KOPT-K1 (cell line): ENCODE measurements at regions not wholly inside any gene's neighbourhood (a gene's known extent, or its start where the extent isn't known, plus 50 kb on each side); places are given as distances from the start of the nearest gene placed in this dataset.
"Not testable (repeated sequence)": the region's sequence is repeated elsewhere in the genome, so short reads cannot be mapped to it uniquely, and the experiment has no call there.

Experiments
- H3K27ac ChIP-seq: fragments of 200-600 bp; sonication (generic); 2 replicates; pipeline ENCODE4 v1.5.1; 2016; ENCODE audit warnings: antibody characterized with exemption, mild to moderate bottlenecking, low read depth, low read length; ENCODE audit not compliant: poor library complexity, severe bottlenecking
- H3K36me3 ChIP-seq: fragments of 200-600 bp; sonication (generic); 2 replicates; pipeline ENCODE4 v1.5.1; 2017; ENCODE audit warnings: antibody characterized with exemption, mild to moderate bottlenecking, low read length, moderate library complexity; ENCODE audit not compliant: insufficient read depth
- H3K9me3 ChIP-seq: fragments of 200-600 bp; sonication (generic); 2 replicates; pipeline ENCODE4 v1.5.1; 2017; ENCODE audit warnings: antibody characterized with exemption, low read length, mild to moderate bottlenecking; ENCODE audit not compliant: insufficient read depth, poor library complexity, severe bottlenecking

DNA sequence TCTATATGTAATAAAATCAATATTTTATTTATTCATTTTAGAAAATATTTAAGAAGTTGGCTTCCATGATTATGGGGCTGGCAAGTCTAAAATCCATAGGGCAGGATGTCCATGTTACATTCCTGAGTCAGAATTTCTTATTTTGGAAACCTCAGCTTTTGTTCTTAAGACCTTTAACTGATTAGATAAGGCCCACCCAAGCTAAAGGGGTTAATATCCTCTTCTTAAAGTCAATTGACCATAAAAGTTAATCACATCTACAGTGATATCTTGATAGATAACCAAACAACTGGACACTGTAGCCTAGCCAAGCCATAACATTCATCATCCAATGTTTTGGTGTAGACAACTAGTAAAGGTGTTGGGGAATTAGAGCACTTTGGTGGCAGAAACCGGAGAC is 1035.4 kb upstream of the ZEB2 start:
- Histone ChIP-seq H3K9me3 (no peaks in the 10 kb centered on the region), H3K36me3 (no peaks in the 10 kb centered on the region), H3K27ac (no peak overlapping the region)

DNA sequence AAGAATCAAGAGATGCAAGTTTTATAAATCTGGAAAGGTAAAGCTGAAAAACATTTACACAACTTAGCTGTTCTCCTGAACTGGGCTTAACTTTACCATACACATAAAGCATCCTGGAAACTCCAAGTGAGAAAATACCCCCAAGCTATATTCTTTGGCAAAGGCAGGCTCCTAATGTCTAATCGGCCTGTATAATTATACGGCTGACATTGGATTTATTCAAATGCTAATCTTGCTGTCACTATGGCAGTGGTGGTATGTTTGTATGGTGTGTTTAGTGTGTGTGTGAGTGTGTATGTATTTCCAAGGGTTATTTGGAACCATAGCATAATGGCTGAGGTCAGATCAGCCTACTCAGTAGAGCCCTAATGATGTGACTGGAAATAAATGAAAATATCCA is 1031.8 kb upstream of the ZEB2 start:
- H3K36me3 ChIP-seq = no peaks in the 10 kb centered on the region
- no peaks in the 10 kb centered on the region for H3K9me3 ChIP-seq
- H3K27ac ChIP-seq = no peak overlapping the region

DNA sequence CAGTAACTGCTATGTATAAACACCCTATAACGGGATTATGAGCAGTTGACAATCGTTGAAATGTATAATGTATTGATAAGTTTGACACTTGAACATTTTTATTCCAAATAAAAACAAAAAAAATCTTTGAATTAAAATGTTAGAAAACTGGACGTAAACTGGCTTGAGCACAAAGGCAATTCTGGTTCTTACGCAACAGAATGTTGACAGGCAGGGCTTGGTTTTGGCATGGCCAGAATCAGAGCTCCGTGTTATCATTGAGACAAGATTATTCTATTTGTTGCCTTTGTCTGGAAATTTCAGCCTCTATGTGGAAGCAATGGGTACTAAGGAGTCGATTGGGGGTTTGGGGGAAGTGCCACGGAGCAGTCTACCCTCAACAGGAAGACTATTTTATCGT is 1028.6 kb upstream of the ZEB2 start:
- Histone ChIP-seq H3K9me3 (no peaks in the 10 kb centered on the region), H3K36me3 (no peaks in the 10 kb centered on the region), H3K27ac (no peak overlapping the region)

DNA sequence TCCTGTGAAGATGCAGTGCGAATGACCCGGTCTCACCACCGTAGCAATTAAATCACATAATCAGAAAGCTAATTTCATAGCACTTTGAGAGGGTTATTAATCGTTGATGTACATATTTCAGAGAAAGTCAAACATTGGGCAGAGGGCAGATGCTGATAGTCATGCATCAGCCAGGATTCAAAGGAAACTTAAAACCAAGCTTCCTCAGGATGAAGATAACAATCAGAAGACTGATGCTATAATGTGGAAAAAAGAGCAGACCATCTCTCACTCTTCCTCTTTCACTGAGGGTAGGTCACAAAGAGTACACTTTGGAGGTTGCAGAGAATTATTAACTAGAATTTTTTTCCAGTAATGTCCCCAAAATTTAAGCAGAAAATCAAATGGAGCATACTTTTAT is 1027.7 kb upstream of the ZEB2 start:
- Histone ChIP-seq H3K27ac (no peak overlapping the region), H3K9me3 (no peaks in the 10 kb centered on the region), H3K36me3 (no peaks in the 10 kb centered on the region)

DNA sequence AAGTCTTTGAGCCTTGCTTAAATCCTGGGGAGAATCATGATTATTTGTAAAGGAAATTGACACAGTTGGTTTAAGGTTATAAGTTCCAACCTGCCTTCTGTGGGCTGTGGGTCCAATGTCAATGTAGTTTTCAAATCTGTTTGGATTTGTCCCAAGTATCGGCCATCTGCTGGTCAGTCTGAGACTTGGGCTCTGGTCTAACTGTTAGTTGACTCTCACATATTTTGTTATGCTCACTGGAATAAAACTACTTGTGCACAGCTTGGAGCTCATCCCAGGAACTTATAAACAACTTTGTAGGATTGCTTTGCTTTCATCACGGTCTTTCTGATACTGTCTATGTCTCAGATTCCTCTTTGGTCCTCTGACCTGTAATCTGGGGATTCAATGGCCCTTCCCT is 1026.2 kb upstream of the ZEB2 start:
- no peak overlapping the region for H3K27ac ChIP-seq
- no peaks in the 10 kb centered on the region for H3K36me3 ChIP-seq

DNA sequence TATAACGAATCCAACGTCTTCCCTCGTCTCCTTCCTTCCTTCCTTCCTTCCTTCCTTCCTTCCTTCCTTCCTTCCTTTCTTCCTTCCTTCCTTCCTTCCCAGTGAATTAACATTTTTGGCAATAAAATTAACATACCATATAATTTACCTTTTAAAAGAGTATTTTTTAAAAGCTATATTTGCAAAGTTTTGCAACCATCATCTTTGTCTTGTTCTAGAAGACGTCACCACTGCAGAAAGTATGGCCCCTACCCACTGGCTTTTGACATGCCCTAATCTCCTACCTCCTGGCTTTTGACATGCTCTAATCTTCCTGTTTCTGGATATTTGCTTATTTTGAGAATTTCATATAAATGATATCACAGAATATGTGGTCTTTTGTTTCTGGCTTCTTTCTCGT is 1023.9 kb upstream of the ZEB2 start:
- Histone ChIP-seq H3K9me3 (no peaks in the 10 kb centered on the region), H3K36me3 (no peaks in the 10 kb centered on the region), H3K27ac (no peak overlapping the region)

More for the DNA sequence above, 1026.2 kb upstream of the ZEB2 start:
- no peaks in the 10 kb centered on the region for H3K9me3 ChIP-seq

DNA sequence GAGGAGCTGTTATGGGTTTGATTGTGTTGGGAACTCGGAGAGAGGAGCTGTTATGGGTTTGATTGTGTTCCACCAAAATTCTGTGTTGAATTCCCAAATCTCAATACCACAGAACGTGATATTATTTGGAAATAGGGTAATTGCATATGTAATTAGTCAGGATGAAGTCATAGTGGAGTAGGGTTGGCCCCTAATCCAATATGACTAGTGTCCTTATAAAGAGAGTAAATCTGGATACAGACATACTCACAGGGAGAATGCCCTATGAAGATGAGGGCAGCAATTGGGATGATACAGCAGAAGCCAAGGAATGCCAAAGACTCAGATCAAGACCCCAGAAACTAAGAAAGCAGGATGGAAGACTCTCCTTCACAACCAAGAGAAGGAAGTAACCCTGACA is 1023.2 kb upstream of the ZEB2 start:
- no peak overlapping the region for H3K27ac ChIP-seq
- no peaks in the 10 kb centered on the region for H3K9me3 ChIP-seq
- H3K36me3 ChIP-seq = no peaks in the 10 kb centered on the region

DNA sequence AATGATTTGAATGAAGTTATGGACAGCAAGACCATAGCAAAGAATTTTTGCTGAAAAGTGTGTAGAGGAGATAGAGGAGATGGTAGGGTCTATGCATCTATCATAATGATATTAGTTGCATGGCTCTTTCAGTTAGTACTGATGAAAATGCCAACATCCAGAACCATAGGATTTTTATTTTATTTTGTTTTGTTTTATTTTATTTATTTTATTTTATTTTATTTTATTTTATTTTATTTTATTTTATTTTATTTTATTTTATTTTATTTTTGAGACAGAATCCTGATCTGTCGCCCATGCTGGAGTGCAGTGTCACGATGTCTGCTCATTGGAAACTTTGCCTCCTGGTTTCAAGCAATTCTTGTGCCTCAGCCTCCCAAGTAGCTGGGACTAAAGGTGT is 1021.1 kb upstream of the ZEB2 start:
- H3K36me3 ChIP-seq = no peaks in the 10 kb centered on the region
- H3K9me3 ChIP-seq = no peaks in the 10 kb centered on the region
- no peak overlapping the region for H3K27ac ChIP-seq

DNA sequence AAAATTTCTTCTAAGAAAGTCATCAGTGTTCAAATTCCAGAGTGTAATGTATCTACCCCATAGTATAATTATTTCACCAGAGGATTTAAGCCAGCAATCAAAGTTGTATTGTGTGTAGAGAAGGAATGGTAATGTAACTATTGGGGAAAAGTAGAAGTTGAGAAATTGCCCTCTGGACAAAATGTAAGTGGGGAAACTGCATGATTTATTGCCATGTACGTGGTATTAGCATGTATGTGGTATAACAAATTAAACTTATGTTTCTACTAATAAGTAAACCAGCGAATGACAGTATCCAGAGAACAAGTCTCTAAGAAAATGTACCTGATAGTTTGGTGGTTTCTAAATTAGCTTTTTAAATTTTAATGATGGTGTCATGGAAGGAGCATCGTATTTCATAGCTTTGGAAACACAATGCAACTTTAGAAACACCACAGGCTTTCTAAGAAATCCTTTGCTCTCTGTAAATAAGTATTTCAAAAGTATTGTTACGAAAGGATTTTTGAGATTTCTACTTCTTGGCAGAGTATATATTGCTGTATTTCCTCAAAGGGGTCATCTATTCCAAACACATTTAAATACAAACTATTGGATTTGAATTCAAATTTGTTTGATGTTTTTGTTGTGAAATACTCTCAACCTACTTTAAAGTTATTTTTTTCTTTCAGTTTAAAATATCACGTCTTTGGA is 1018.9 kb upstream of the ZEB2 start:
- H3K9me3 ChIP-seq = no peaks in the 10 kb centered on the region
- no peak overlapping the region for H3K27ac ChIP-seq
- H3K36me3 ChIP-seq = no peaks in the 10 kb centered on the region

DNA sequence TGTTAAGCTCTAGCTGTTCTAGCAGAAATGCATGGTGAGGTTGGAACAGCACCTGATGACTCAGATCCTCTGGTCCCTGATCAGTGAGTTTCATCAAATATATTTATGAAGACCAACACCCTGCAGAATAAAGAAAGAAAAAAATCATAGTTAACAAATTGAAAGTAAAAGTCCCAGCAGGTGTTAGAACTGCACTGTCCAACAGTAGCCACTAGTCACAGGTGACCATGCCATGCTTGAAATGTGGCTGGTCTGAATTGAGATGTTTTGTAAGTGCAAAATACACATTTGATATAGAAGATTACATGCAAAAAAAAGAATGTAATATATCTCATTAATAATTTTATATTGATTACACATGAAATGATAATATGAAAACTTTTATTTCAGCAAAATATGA is 1010.7 kb upstream of the ZEB2 start:
- H3K27ac ChIP-seq = no peak overlapping the region
- no peaks in the 10 kb centered on the region for H3K9me3 ChIP-seq
- H3K36me3 ChIP-seq = no peaks in the 10 kb centered on the region

DNA sequence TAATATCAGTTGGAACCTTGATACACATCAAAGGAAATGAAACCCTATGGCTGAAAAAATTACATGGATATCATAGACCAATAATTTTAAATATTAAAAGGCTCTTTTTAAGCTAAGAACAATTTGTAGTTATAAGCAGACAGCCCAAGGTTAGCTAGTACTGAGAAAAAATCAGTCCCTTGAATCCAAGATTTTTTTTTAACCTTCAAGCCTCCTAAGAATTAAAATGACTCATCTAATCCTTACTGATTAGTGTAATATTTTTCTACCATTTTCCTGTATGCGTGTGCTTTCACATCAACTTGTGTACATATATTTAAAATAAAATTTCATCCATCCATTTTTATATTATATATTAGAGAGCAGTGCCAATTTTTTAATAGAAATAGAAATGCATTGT is 1004.9 kb upstream of the ZEB2 start:
- H3K9me3 ChIP-seq = no peaks in the 10 kb centered on the region
- H3K27ac ChIP-seq = no peak overlapping the region
- H3K36me3 ChIP-seq = no peaks in the 10 kb centered on the region

DNA sequence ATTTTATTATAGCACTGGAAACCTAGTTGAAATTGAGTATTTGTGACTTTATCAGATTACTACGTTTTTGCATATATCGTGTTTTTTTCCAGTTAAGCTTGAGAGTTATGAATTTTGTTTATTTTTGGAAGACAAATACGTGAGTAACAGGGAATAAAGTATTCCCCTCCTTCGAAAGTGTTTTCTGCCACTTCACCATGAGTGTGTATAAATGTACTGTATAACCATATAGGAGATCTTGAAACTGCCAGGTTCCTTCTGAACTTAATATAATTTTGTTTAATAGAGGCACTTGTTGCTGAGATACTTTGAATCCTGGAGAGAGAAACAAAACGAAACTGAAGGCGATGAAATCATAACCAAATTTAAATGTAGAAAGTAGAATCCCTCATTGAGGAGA is 1004.4 kb upstream of the ZEB2 start:
- H3K36me3 ChIP-seq = no peaks in the 10 kb centered on the region
- no peak overlapping the region for H3K27ac ChIP-seq
- peaks cover under 1% of the 10 kb centered on the region for H3K9me3 ChIP-seq

DNA sequence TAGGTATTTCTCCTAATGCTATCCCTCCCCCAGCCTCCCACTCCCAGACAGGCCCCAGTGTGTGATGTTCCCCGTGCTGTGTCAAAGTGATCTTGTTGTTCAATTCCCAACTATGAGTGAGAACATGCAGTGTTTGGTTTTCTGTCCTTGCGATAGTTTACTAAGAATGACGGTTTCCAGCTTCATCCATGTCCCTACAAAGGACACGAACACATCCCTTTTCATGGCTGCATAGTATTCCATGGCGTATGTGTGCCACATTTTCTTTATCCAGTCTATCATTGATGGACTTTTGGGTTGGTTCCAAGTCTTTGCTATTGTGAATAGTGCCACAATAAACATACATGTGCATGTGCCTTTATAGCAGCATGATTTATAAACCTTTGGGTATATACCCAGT is 999.3 kb upstream of the ZEB2 start:
- not testable (repeated sequence) for H3K27ac ChIP-seq, H3K9me3 ChIP-seq, H3K36me3 ChIP-seq

DNA sequence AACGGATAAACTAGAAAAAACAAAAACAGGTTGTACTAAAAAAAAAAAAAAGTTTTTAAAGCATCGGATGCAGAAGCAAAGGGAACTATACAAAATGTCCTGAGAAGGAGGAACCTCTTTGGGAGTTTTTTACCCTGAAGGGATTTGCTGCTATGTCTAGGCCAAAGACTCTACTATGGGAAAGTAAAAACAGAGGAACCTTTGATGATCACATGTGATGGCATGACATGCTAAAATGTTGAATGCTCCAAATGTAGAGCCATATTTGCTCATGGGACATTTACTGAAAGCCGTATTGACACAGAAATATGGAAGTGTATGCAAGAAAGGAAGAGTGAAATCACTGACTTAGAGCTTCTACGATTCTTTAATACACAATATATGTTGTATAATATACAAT is 992.0 kb upstream of the ZEB2 start:
- Histone ChIP-seq H3K36me3 (no peaks in the 10 kb centered on the region), H3K9me3 (no peaks in the 10 kb centered on the region), H3K27ac (no peak overlapping the region)

DNA sequence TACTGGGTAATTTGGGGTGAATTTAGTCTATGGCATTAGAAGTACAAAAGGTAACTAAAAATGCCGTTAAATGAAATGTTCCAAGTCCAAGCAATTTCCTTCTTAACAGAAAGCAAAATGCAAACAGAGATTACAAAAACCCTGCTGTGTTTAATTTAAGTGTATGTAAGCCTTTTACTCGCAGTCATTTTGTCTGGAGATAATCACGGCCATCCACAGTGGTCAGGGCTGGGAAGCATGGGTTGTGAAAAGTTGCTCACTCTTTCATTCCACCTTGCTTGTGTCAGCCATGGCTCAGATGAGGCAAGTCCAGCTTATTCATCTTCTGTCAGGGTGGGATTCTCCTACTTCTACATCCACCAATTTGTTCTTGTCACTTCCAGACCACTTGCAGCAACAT is 983.6 kb upstream of the ZEB2 start:
- H3K27ac ChIP-seq = no peak overlapping the region

DNA sequence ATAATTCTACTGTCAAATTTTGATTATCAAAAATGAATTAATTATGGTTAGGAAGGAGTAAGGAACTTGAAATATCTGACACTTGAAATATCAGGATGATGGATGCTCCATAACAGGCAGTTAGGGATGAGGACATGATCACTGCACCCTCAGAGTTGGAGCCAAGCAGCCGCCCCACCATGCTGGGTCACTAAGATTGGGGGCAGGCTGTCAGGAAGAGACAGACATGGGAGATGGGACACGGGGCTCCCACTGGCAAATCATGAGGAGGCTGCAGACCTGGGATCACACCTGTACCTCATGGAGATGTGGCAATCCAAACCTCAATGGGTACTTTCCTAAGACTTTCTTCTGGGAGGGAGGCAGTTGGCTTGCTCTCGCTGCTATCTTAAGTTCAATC is 982.0 kb upstream of the ZEB2 start:
- H3K9me3 ChIP-seq = no peaks in the 10 kb centered on the region
- no peak overlapping the region for H3K27ac ChIP-seq
- no peaks in the 10 kb centered on the region for H3K36me3 ChIP-seq

More for the DNA sequence above, 983.6 kb upstream of the ZEB2 start:
- H3K36me3 ChIP-seq = no peaks in the 10 kb centered on the region
- no peaks in the 10 kb centered on the region for H3K9me3 ChIP-seq
